Endodermal cell (in vitro differentiated cells): ENCODE measurements at regions not wholly inside any gene's neighbourhood (a gene's known extent, or its start where the extent isn't known, plus 50 kb on each side); places are given as distances from the start of the nearest gene placed in this dataset.
A peak's percentile ranks its signal among the peaks of the same experiment; 100 is the strongest.

Experiments used
- DNase-seq: peaks from one replicate; pipeline ENCODE4 v3.0.0-alpha.2; 2017
- H3K27ac ChIP-seq: 2 replicates; pipeline ENCODE4 v1.5.1; 2013; ENCODE audit warnings: mild to moderate bottlenecking, low read depth, low read length, moderate library complexity
- H3K27me3 ChIP-seq: 2 replicates; pipeline ENCODE4 v1.6.1; 2013; ENCODE audit warnings: mild to moderate bottlenecking, low read length, moderate library complexity; ENCODE audit not compliant: insufficient read depth, control insufficient read depth, poor library complexity, severe bottlenecking
- H3K36me3 ChIP-seq: 2 replicates; pipeline ENCODE4 v1.7.0; 2013; ENCODE audit warnings: mild to moderate bottlenecking, low read length, moderate library complexity; ENCODE audit not compliant: control insufficient read depth, insufficient read depth
- H3K4me1 ChIP-seq: one replicate; pipeline ENCODE4 v1.7.0; 2013; ENCODE audit warnings: low read length; ENCODE audit not compliant: control insufficient read depth, insufficient read depth
- H3K4me3 ChIP-seq: 2 replicates; pipeline ENCODE4 v1.5.1; 2013; ENCODE audit warnings: mild to moderate bottlenecking, low read length, moderate library complexity
- H3K9ac ChIP-seq: 2 replicates; pipeline ENCODE4 v1.6.1; 2013; ENCODE audit warnings: mild to moderate bottlenecking, low read length, moderate library complexity; ENCODE audit not compliant: poor library complexity, severe bottlenecking; ENCODE audit errors: extremely low read depth
- H3K9me3 ChIP-seq: 2 replicates; pipeline ENCODE4 v1.6.1; 2013; ENCODE audit warnings: mild to moderate bottlenecking, low read length, moderate library complexity; ENCODE audit not compliant: control insufficient read depth
- H3K27ac Mint-ChIP-seq: 2 replicates; pipeline ENCODE4 v1.8.0; 2020; ENCODE audit warnings: mixed read lengths
- H3K27me3 Mint-ChIP-seq: 2 replicates; pipeline ENCODE4 v1.8.0; 2021; ENCODE audit warnings: mild to moderate bottlenecking, mixed read lengths; ENCODE audit not compliant: insufficient read depth
- H3K36me3 Mint-ChIP-seq: 2 replicates; pipeline ENCODE4 v1.8.0; 2020; ENCODE audit warnings: low read depth, mixed read lengths
- H3K4me1 Mint-ChIP-seq: 2 replicates; pipeline ENCODE4 v1.8.0; 2020; ENCODE audit warnings: mixed read lengths
- H3K4me3 Mint-ChIP-seq: 2 replicates; pipeline ENCODE4 v1.8.0; 2020; ENCODE audit warnings: mild to moderate bottlenecking, moderate library complexity, mixed read lengths
- H3K9me3 Mint-ChIP-seq: 2 replicates; pipeline ENCODE4 v1.8.0; 2020; ENCODE audit warnings: mild to moderate bottlenecking, mixed read lengths
- WGBS, 2 experiments: methylation state at CpG; one replicate each; pipeline versions ENCODE4 v1.1.5 to v1.1.7; 2013; ENCODE audit warnings: missing lambda C conversion rate in 2 of 2, mixed read lengths in 1 of 2; ENCODE audit not compliant: insufficient coverage in 1 of 2, insufficient read length in 1 of 2; 5-methylcytosine and 5-hydroxymethylcytosine counted together
- TF ChIP-seq, protein P1 (sequence below): fragments of 200-600 bp; sonication (generic); conservative IDR thresholded peaks from 2 replicates; pipeline ENCODE4 v1.5.0; 2021; ENCODE audit warnings: antibody characterized with exemption, mild to moderate bottlenecking

- Mint-ChIP-seq H3K36me3 (no peaks in the 10 kb centered on the region), H3K27me3 (peaks cover 13% of the 10 kb centered on the region), H3K4me1 (no peaks in the 10 kb centered on the region), H3K4me3 (no peak overlapping the region), H3K27ac (no peak overlapping the region), H3K9me3 (peaks cover 40% of the 10 kb centered on the region)
- Histone ChIP-seq H3K9ac (no peak overlapping the region), H3K4me3 (no peak overlapping the region), H3K27ac (no peak overlapping the region), H3K4me1 (no peaks in the 10 kb centered on the region), H3K9me3 (peaks cover 7% of the 10 kb centered on the region), H3K27me3 (no peaks in the 10 kb centered on the region), H3K36me3 (no peaks in the 10 kb centered on the region)
- peak; percentile 2 for DNase-seq
- TF ChIP-seq, protein P1, sequence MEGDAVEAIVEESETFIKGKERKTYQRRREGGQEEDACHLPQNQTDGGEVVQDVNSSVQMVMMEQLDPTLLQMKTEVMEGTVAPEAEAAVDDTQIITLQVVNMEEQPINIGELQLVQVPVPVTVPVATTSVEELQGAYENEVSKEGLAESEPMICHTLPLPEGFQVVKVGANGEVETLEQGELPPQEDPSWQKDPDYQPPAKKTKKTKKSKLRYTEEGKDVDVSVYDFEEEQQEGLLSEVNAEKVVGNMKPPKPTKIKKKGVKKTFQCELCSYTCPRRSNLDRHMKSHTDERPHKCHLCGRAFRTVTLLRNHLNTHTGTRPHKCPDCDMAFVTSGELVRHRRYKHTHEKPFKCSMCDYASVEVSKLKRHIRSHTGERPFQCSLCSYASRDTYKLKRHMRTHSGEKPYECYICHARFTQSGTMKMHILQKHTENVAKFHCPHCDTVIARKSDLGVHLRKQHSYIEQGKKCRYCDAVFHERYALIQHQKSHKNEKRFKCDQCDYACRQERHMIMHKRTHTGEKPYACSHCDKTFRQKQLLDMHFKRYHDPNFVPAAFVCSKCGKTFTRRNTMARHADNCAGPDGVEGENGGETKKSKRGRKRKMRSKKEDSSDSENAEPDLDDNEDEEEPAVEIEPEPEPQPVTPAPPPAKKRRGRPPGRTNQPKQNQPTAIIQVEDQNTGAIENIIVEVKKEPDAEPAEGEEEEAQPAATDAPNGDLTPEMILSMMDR: no peak
- 92 to 95% methylated on average over 1 to 3 of the region's 3 CpGs for WGBS, 2 experiments
Observed at GRCh38 chr19:27748551-27749152, 1464.3 kb downstream of the UQCRFS1 start.

- no peak overlapping the region for H3K4me3 Mint-ChIP-seq
- Histone ChIP-seq H3K36me3 (no peaks in the 10 kb centered on the region), H3K27me3 (no peaks in the 10 kb centered on the region), H3K9me3 (peaks cover 7% of the 10 kb centered on the region), H3K4me1 (no peaks in the 10 kb centered on the region), H3K9ac (no peak overlapping the region), H3K27ac (no peak overlapping the region), H3K4me3 (no peak overlapping the region)
- WGBS, 2 experiments: 39 to 73% methylated on average over 6 to 28 of the region's 28 CpGs
- no peaks in the 10 kb centered on the region for H3K4me1 Mint-ChIP-seq
- TF ChIP-seq, protein P1: peak; percentile 58
- peaks cover 22% of the 10 kb centered on the region for H3K9me3 Mint-ChIP-seq
- DNase-seq: peak; percentile 87
- H3K27ac Mint-ChIP-seq: no peak overlapping the region
- H3K36me3 Mint-ChIP-seq: peaks cover 2% of the 10 kb centered on the region
- H3K27me3 Mint-ChIP-seq: peaks cover 13% of the 10 kb centered on the region
Observed at GRCh38 chr19:27746691-27747380, 1466.1 kb downstream of the UQCRFS1 start.

GRCh38 chr19:27745978-27746542, 1466.9 kb downstream of the UQCRFS1 start:
- Histone ChIP-seq H3K27ac (no peak overlapping the region), H3K9ac (no peak overlapping the region), H3K9me3 (peaks cover 7% of the 10 kb centered on the region), H3K4me3 (no peak overlapping the region), H3K4me1 (no peaks in the 10 kb centered on the region), H3K27me3 (no peaks in the 10 kb centered on the region), H3K36me3 (no peaks in the 10 kb centered on the region)
- Mint-ChIP-seq H3K36me3 (peaks cover 4% of the 10 kb centered on the region), H3K4me3 (no peak overlapping the region), H3K27me3 (peaks cover 13% of the 10 kb centered on the region), H3K27ac (no peak overlapping the region), H3K9me3 (peaks cover 14% of the 10 kb centered on the region), H3K4me1 (no peaks in the 10 kb centered on the region)
- TF ChIP-seq, protein P1: no peak
- 94 to 98% methylated on average over 11 of the region's 11 CpGs for WGBS, 2 experiments
- peak; percentile 16 for DNase-seq
